HCT116 (cell line): ENCODE measurements at regions not wholly inside any gene's neighbourhood (a gene's known extent, or its start where the extent isn't known, plus 50 kb on each side); places are given as distances from the start of the nearest gene placed in this dataset.

Experiments used
- ATAC-seq: fragments of 200-7000 bp; cut with Tn5 transposase; 2 replicates; pipeline ENCODE4 v1.9.1; 2020; ENCODE audit warnings: mild to moderate bottlenecking, moderate library complexity
- BruUV-seq: library from RNA; stranded (reverse); fragments of 400-500 nt; replicated peaks from 2 replicates; lab custom pipeline; 2021; lab: Mats Ljungman, UMichigan
- CTCF ChIA-PET: fragments of 300-600 bp; sonication (Branson Sonifier 250); formaldehyde crosslinking; loops from one replicate; lab custom pipeline; 2021; ENCODE audit warnings: antibody characterized with exemption; lab: Charles Lee
- POLR2A ChIA-PET: fragments of 300-600, 350-600 bp; sonication (Branson Sonifier 250); formaldehyde crosslinking; loops from one replicate; lab custom pipeline; 2021; ENCODE audit warnings: antibody characterized with exemption; lab: Charles Lee
- RAD21 ChIA-PET, 2 experiments: fragments of 300-600 bp; sonication (Branson Sonifier 250); formaldehyde crosslinking; loops; one replicate each; lab custom pipeline; 2023; ENCODE audit warnings: low total read pairs in 2 of 2; ENCODE audit not compliant: uncharacterized antibody in 2 of 2, unreplicated experiment in 2 of 2, low non-redundant PET in 1 of 2; lab: Charles Lee
- DNase-seq: peaks from one replicate; pipeline ENCODE4 v3.0.0-alpha.2; 2010; ENCODE audit warnings: low read depth, low spot score
- H2AFZ ChIP-seq: fragments of 200-600 bp; shearing (Covaris generic), sonication (generic); 2 replicates; pipeline ENCODE4 v1.6.1; 2017; ENCODE audit warnings: low read depth, mixed run types, mixed read lengths, antibody characterized with exemption, low read length; ENCODE audit not compliant: poor library complexity, severe bottlenecking
- H3K27ac ChIP-seq: 2 replicates; pipeline ENCODE4 v1.5.1; 2012; ENCODE audit warnings: low read depth, low read length
- H3K27me3 ChIP-seq: fragments of 200-600 bp; sonication (generic); 2 replicates; pipeline ENCODE4 v1.6.1; 2016; ENCODE audit warnings: mixed run types, low read length, mixed read lengths; ENCODE audit not compliant: insufficient read depth
- H3K36me3 ChIP-seq, 2 experiments: fragments of 200-500 bp in 1 of 2; fragments of 200-600 bp in 1 of 2; sonication (Bioruptor generic) in 1 of 2; sonication (generic) in 1 of 2; 2 replicates each; pipeline versions ENCODE4 v1.5.1 to v1.6.1; 2014 to 2016; ENCODE audit warnings: low read length in 2 of 2, inconsistent platforms in 1 of 2, mixed read lengths in 1 of 2, mixed run types in 1 of 2; ENCODE audit not compliant: insufficient read depth in 2 of 2, control insufficient read depth in 1 of 2
- H3K4me1 ChIP-seq, 2 experiments: fragments of 200-600 bp in 1 of 2; sonication (generic) in 1 of 2; 2 replicates each; pipeline versions ENCODE4 v1.5.1 to v1.6.1; 2012 to 2017; ENCODE audit warnings: low read length in 2 of 2, inconsistent platforms in 1 of 2, mild to moderate bottlenecking in 1 of 2, mixed read lengths in 1 of 2, mixed run types in 1 of 2, moderate library complexity in 1 of 2; ENCODE audit not compliant: insufficient read depth in 2 of 2, control insufficient read depth in 1 of 2
- H3K4me2 ChIP-seq: fragments of 200-600 bp; sonication (generic); 2 replicates; pipeline ENCODE4 v1.6.1; 2017; ENCODE audit warnings: mixed run types, low read length, mixed read lengths
- H3K4me3 ChIP-seq, 2 experiments: fragments of 200-600 bp in 1 of 2; sonication (generic) in 1 of 2; replicated peaks in 1 of 2; 2 replicates each; pipeline ENCODE4 v1.5.1; 2011 to 2016; ENCODE audit warnings: low read length in 2 of 2, control low read depth in 1 of 2, low read depth in 1 of 2, mild to moderate bottlenecking in 1 of 2, mixed read lengths in 1 of 2, mixed run types in 1 of 2
- H3K79me2 ChIP-seq: fragments of 200-600 bp; sonication (generic); 2 replicates; pipeline ENCODE4 v1.6.1; 2017; ENCODE audit warnings: mild to moderate bottlenecking, mixed run types, low read length, moderate library complexity, mixed read lengths; ENCODE audit not compliant: insufficient read depth
- H3K9ac ChIP-seq: fragments of 200-600 bp; sonication (generic); 2 replicates; pipeline ENCODE4 v1.6.1; 2016; ENCODE audit warnings: low read length, mixed read lengths
- H3K9me2 ChIP-seq: fragments of 200-600 bp; sonication (generic), shearing (Covaris generic); 2 replicates; pipeline ENCODE4 v1.6.1; 2017; ENCODE audit warnings: mixed run types, mild to moderate bottlenecking, moderate library complexity; ENCODE audit not compliant: insufficient read depth
- H3K9me3 ChIP-seq, 2 experiments: fragments of 200-500 bp in 1 of 2; fragments of 200-600 bp in 1 of 2; sonication (Bioruptor generic) in 1 of 2; sonication (generic) in 1 of 2; 2 replicates each; pipeline ENCODE4 v1.6.1; 2014 to 2017; ENCODE audit warnings: low read length in 2 of 2, mixed read lengths in 2 of 2, inconsistent platforms in 1 of 2, low read depth in 1 of 2, mild to moderate bottlenecking in 1 of 2, mixed run types in 1 of 2, moderate library complexity in 1 of 2; ENCODE audit not compliant: control insufficient read depth in 1 of 2, insufficient read depth in 1 of 2
- H4K20me1 ChIP-seq: fragments of 200-600 bp; sonication (generic), shearing (Covaris generic); 2 replicates; pipeline ENCODE4 v1.6.1; 2017; ENCODE audit warnings: mixed run types, mild to moderate bottlenecking, moderate library complexity; ENCODE audit not compliant: insufficient read depth
- ATF3 ChIP-seq: IDR thresholded peaks from 2 replicates; pipeline ENCODE4 v1.6.1; 2012
- CBX3 ChIP-seq: IDR thresholded peaks from 2 replicates; pipeline ENCODE4 v1.6.1; 2012; ENCODE audit warnings: low read depth
- CEBPB ChIP-seq: IDR thresholded peaks from 2 replicates; pipeline ENCODE4 v1.6.1; 2012; ENCODE audit warnings: low read depth
- EGR1 ChIP-seq: IDR thresholded peaks from 2 replicates; pipeline ENCODE4 v1.6.1; 2012; ENCODE audit warnings: low read depth
- ELF1 ChIP-seq: IDR thresholded peaks from 2 replicates; pipeline ENCODE4 v1.6.1; 2012; ENCODE audit warnings: low read depth, borderline replicate concordance
- EZH2 ChIP-seq: fragments of 200-600 bp; sonication (generic); IDR thresholded peaks from 2 replicates; pipeline ENCODE4 v1.6.1; 2017; ENCODE audit warnings: antibody characterized with exemption, mixed run types
- EZH2phosphoT487 ChIP-seq: fragments of 200-600 bp; IDR thresholded peaks from 2 replicates; pipeline ENCODE4 v1.6.1; 2018; ENCODE audit warnings: antibody characterized with exemption, borderline replicate concordance
- JUND ChIP-seq: IDR thresholded peaks from 2 replicates; pipeline ENCODE4 v1.6.1; 2012
- MAX ChIP-seq: IDR thresholded peaks from 2 replicates; pipeline ENCODE4 v1.6.1; 2012
- POLR2A ChIP-seq: IDR thresholded peaks from 2 replicates; pipeline ENCODE4 v1.7.0; 2011; ENCODE audit warnings: borderline replicate concordance; ENCODE audit not compliant: insufficient read depth, insufficient read length; ENCODE audit errors: extremely low read depth
- REST ChIP-seq: IDR thresholded peaks from 2 replicates; pipeline ENCODE4 v1.6.1; 2012; ENCODE audit warnings: low read depth
- SIN3A ChIP-seq: IDR thresholded peaks from 2 replicates; pipeline ENCODE4 v1.6.1; 2012; ENCODE audit warnings: low read depth
- TCF7L2 ChIP-seq: IDR thresholded peaks from 2 replicates; pipeline ENCODE4 v1.7.0; 2011; ENCODE audit warnings: borderline replicate concordance, inconsistent platforms; ENCODE audit not compliant: insufficient read depth, insufficient read length; ENCODE audit errors: extremely low read depth
- ZBTB33 ChIP-seq: IDR thresholded peaks from 2 replicates; pipeline ENCODE4 v1.6.1; 2011; ENCODE audit warnings: mild to moderate bottlenecking, low read length, moderate library complexity; ENCODE audit not compliant: insufficient replicate concordance; ENCODE audit errors: extremely low read depth
- ZFX ChIP-seq: fragments of 450-650 bp; IDR thresholded peaks from 2 replicates; pipeline ENCODE4 v1.6.1; 2017
- ZNF274 ChIP-seq: fragments of 200-500 bp; sonication (Bioruptor generic); IDR thresholded peaks from 2 replicates; pipeline ENCODE4 v1.6.1; 2014; ENCODE audit warnings: mild to moderate bottlenecking, low read depth, low read length, inconsistent platforms
- intact Hi-C: fragments of 100-400 bp; cut with micrococcal nuclease; formaldehyde crosslinking; loops from 2 replicates; pipeline ENCODE4 v1.10.0; 2022

GRCh38 chr5:138698713-138699112, 54.5 kb upstream of the CTNNA1 start:
- Histone ChIP-seq H3K4me1 (peaks cover 5 to 19% of the 10 kb centered on the region in 2 experiments; a peak in 3 of 4 replicates), H3K27ac (no peak overlapping the region), H3K27me3 (no peaks in the 10 kb centered on the region), H3K36me3 (no peaks in the 10 kb centered on the region), H3K4me2 (no peak overlapping the region), H3K79me2 (no peaks in the 10 kb centered on the region), H2AFZ (no peak overlapping the region), H3K9me3 (no peaks in the 10 kb centered on the region), H3K9me2 (no peaks in the 10 kb centered on the region; the same call in 1 of the 2 replicates), H3K9ac (no peak overlapping the region), H4K20me1 (no peaks in the 10 kb centered on the region), H3K4me3 (no peak overlapping the region)
- ATAC-seq (no peak), DNase-seq (no peak)
- no TSS peak for BruUV-seq
- CTCF ChIA-PET = no interaction called here
- intact Hi-C loops = no loop called here
- RAD21 ChIA-PET = no interaction called here
- POLR2A ChIA-PET = no interaction called here
- no peak for TF ChIP-seq MAX
- TF ChIP-seq SIN3A = no peak
- TF ChIP-seq POLR2A = no peak
- no peak for TF ChIP-seq CEBPB
- no peak for TF ChIP-seq ATF3
- TF ChIP-seq ZBTB33 = no peak
- no peak for TF ChIP-seq TCF7L2
- no peak for TF ChIP-seq ELF1
- TF ChIP-seq ZFX = no peak
- no peak for TF ChIP-seq CBX3
- no peak for TF ChIP-seq EZH2phosphoT487
- TF ChIP-seq JUND = no peak
- no peak for TF ChIP-seq ZNF274
- no peak for TF ChIP-seq EGR1
- TF ChIP-seq EZH2 = no peak
- no peak for TF ChIP-seq REST
- TF ChIP-seq, all 23 proteins: peak for 0
